ENCODE measurements at regions not wholly inside any gene's neighbourhood (a gene's known extent, or its start where the extent isn't known, plus 50 kb on each side); places are given as distances from the start of the nearest gene placed in this dataset.
A peak's percentile ranks its signal among the peaks of the same experiment; 100 is the strongest.
"Not testable (repeated sequence)": the region's sequence is repeated elsewhere in the genome, so short reads cannot be mapped to it uniquely, and the experiment has no call there.

DNA sequence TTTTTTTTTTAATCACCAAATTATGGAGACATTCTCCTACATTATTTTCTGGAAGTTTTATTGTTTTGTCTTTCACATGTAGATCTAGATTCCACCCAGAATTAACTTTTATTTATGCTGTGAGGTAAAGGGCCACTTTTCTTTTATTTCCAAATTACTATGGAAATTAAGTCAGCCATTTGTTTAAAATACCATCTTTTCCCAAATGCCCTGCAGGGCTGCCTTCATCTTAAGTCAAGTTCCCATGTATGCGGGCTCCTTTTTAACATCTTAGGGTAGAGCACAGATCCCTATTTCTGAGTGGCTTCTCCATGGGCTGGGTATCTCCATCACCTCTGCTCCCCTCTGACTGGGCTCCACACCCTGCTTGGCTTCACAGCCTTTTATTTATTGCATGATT, 348.4 kb downstream of the SOX4 start:
- H3K4me3 Mint-ChIP-seq (ENCODE audit: low read depth), result no peak overlapping the region
- H3K36me3 Mint-ChIP-seq (ENCODE audit: insufficient read depth), result peaks cover 3% of the 10 kb centered on the region
- peaks cover 15% of the 10 kb centered on the region for H3K4me1 Mint-ChIP-seq (ENCODE audit: low read depth)
- H3K9me3 Mint-ChIP-seq (ENCODE audit: low read depth), result no peaks in the 10 kb centered on the region
- no peak for DNase-seq (ENCODE audit: low spot score, unreplicated experiment)
- no peaks in the 10 kb centered on the region for H3K27me3 Mint-ChIP-seq
- H3K27ac Mint-ChIP-seq, result no peak overlapping the region
- no peak for TF ChIP-seq CTCF (IDR thresholded peaks at IDR 0.05; ENCODE audit: unreplicated experiment)

DNA sequence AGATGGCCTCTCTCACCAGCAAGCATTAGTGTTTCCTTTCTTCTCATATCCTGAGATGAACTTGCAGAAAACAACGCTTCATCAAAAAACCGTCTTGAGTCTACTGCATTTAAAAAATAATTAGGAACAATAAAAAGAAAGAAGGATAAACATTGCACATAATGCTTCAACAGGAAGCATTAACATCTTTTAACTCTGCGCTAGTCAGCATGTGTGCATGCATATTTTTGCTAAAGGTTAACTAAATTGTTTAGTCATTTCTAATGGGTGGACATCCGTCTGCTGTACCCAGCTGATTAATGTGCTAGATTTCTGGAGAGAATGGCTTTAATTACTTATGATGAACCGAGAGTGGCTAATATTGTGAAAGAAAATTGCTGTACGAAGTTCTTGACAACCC, 349.3 kb downstream of the SOX4 start:
- TF ChIP-seq CTCF (IDR thresholded peaks at IDR 0.05; ENCODE audit: unreplicated experiment), result no peak
- no peak for DNase-seq (ENCODE audit: low spot score, unreplicated experiment)

DNA sequence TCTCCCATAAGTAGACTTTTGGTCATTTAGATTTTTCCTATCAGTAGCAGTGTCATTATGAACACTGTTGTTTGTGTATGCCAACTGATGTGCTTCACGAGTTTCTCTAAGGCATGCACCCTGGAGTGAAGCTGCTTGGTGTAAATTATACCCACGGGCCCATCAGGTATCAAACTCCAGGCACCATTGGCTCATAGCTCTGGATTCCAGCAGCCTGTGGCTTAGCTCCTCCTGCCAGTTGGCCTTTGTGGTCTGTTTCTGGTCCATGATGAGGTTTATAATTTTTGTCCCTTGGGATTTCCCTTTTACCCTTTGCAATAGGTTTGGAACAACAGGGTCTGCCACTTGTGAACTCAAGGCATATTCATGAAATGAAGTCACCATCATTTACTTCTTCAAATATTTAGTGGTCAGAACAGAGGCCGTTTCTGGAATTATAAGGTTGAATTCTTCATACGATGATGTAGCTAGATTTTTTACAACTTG, 350.5 kb downstream of the PRL start:
- H3K36me3 Mint-ChIP-seq (ENCODE audit: insufficient read depth), result peaks cover 1% of the 10 kb centered on the region
- H3K4me1 Mint-ChIP-seq (ENCODE audit: low read depth), result peaks cover 48% of the 10 kb centered on the region
- no peaks in the 10 kb centered on the region for H3K9me3 Mint-ChIP-seq (ENCODE audit: low read depth)
- no peak overlapping the region for H3K4me3 Mint-ChIP-seq (ENCODE audit: low read depth)
- no peak for DNase-seq (ENCODE audit: low spot score, unreplicated experiment)
- no peaks in the 10 kb centered on the region for H3K27me3 Mint-ChIP-seq
- peak overlapping the region; percentile 58 for H3K27ac Mint-ChIP-seq
- TF ChIP-seq CTCF (IDR thresholded peaks at IDR 0.05; ENCODE audit: unreplicated experiment), result no peak

More for the DNA sequence above, 349.3 kb downstream of the SOX4 start:
- peaks cover 20% of the 10 kb centered on the region for H3K4me1 Mint-ChIP-seq (ENCODE audit: low read depth)
- H3K27me3 Mint-ChIP-seq, result no peaks in the 10 kb centered on the region
- no peak overlapping the region for H3K4me3 Mint-ChIP-seq (ENCODE audit: low read depth)
- no peaks in the 10 kb centered on the region for H3K9me3 Mint-ChIP-seq (ENCODE audit: low read depth)
- H3K36me3 Mint-ChIP-seq (ENCODE audit: insufficient read depth), result peaks cover 1% of the 10 kb centered on the region
- no peak overlapping the region for H3K27ac Mint-ChIP-seq

- not testable (repeated sequence) for H3K27me3 Mint-ChIP-seq; H3K9me3 Mint-ChIP-seq (ENCODE audit: low read depth); H3K4me3 Mint-ChIP-seq (ENCODE audit: low read depth); DNase-seq (ENCODE audit: low spot score, unreplicated experiment); H3K36me3 Mint-ChIP-seq (ENCODE audit: insufficient read depth)
- Mint-ChIP-seq H3K4me1 (ENCODE audit: low read depth) (peaks cover 52% of the 10 kb centered on the region), H3K27ac (peak overlapping the region; percentile 94)
Measured at GRCh38 chr6:21947227-21947626, 349.6 kb downstream of the PRL start.

- no peak for DNase-seq (ENCODE audit: low spot score, unreplicated experiment)
- TF ChIP-seq CTCF (IDR thresholded peaks at IDR 0.05; ENCODE audit: unreplicated experiment), result no peak
- Mint-ChIP-seq H3K27me3 (no peaks in the 10 kb centered on the region), H3K4me1 (ENCODE audit: low read depth) (peaks cover 46% of the 10 kb centered on the region), H3K27ac (peak overlapping the region; percentile 94), H3K9me3 (ENCODE audit: low read depth) (no peaks in the 10 kb centered on the region), H3K4me3 (ENCODE audit: low read depth) (peak overlapping the region; percentile 11), H3K36me3 (ENCODE audit: insufficient read depth) (peaks cover 1% of the 10 kb centered on the region)
Measured at GRCh38 chr6:21947731-21948386, 349.0 kb downstream of the PRL start.

DNA sequence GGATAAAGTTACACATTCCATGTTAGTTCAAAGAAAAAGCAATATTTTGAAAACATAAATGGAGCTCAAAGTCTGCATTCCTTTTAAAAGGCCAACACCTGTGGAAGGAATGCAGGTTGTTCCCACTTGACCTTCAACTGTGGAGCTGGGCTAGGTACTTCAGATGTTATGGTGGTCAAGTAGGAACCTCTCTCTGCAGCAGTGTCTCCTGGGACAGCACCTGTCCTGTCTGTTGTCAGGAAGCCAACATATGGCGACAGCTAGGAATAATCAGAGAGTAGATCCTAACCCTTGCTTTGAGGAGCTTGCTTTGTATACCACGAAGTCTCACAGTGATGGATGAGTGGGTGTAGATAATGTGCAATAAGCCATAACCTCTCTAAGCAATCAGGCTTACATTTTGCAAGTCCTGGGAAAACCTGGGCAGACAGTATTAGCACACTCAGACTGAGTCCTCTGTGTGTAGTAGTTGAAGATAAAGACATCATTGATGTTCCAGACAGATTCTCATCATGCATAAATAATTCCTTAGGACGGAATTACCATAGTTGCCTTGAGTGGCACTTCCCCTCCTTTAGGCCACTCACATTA, 347.5 kb downstream of the PRL start:
- TF ChIP-seq CTCF (IDR thresholded peaks at IDR 0.05; ENCODE audit: unreplicated experiment), result no peak
- peaks cover 1% of the 10 kb centered on the region for H3K36me3 Mint-ChIP-seq (ENCODE audit: insufficient read depth)
- DNase-seq (ENCODE audit: low spot score, unreplicated experiment), result no peak
- H3K27me3 Mint-ChIP-seq, result no peaks in the 10 kb centered on the region
- no peak overlapping the region for H3K4me3 Mint-ChIP-seq (ENCODE audit: low read depth)
- peaks cover 52% of the 10 kb centered on the region for H3K4me1 Mint-ChIP-seq (ENCODE audit: low read depth)
- H3K9me3 Mint-ChIP-seq (ENCODE audit: low read depth), result no peaks in the 10 kb centered on the region
- peak overlapping the region; percentile 83 for H3K27ac Mint-ChIP-seq
